NOMO-1 treated with DMSO at 0.1 percent for 48 hours (cell line): ENCODE measurements at regions not wholly inside any gene's neighbourhood (a gene's known extent, or its start where the extent isn't known, plus 50 kb on each side); places are given as distances from the start of the nearest gene placed in this dataset.

Experiments used
- DNase-seq: peaks from one replicate; lab custom pipeline; 2025; ENCODE audit not compliant: unreplicated experiment; lab: John Stamatoyannopoulos, UW

DNA sequence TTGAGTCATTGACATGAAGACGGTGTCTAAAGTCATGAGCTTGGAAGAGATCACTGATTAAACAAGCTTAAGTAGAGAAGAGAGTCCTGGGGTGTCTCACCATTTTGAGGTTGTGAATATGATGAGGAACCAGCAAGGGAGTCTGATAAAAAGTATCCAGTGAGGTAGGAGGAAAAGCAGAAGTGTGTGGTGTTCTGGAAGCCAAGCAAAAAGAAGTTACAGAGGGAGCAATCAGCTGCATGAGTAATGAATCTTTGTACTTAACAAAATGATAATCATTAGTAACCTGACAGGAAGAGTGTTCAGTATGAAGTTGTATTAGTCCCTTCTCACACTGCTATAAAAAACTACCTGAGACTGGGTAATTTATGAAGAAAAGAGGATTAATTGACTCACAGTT, 131.3 kb downstream of the C11orf87 start:
- DNase-seq, result peak; percentile 25

DNA sequence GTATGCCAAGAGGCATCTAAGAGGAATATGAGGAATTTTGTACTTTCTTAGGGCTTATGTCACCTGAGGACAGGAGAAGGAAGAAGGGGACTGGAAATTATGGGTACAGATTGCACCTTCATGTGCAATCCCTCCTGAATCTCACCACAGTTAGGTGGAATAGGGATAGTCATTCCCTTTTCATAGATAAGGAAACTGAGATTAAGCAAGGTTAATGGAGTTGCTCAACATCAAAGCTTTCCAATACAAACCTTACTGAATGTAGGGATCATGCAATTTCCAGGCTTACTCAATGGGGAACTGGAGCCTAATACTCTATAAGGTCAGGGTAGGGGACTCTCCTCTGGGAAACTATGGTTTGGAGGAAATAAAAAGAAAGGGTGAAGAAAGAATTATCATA, 133.0 kb downstream of the C11orf87 start:
- DNase-seq, result no peak

DNA sequence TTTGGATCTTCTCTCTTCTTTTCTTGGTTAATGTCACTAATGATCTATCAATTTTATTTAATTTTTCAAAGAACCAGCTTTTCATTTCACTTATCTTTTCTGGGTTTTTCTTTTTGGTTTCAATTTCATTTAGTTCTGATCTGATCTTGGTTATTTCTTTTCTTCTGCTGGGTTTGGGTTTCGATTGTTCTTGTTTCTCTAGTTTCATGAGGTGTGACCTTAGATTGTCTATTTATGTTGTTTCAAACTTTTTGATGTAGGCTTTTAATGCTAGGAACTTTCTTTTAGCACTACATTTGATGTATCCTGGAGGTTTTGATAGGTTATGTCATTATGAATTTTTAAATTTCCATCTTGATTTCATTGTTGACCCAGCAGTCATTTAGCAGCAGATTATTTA, 142.3 kb downstream of the C11orf87 start:
- no peak for DNase-seq

DNA sequence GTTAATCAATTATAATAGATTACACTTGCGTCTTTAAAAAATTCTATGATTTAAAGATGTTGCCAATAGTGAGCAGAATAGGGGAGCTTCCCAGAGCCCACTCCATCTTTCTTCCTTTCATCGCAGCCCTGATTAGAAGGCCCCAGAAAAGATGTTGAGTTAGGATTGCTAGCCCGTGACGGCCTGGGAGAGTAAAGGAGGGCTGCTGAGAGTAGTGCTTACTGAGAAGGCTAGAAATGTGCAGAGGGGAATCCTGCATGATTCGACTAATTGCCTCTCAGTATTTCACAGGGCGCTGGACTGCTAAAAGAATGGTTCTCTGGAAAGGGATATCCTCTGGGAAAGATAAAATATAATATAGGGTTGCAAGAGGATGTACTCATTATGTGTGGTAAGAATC, 160.5 kb downstream of the C11orf87 start:
- no peak for DNase-seq

DNA sequence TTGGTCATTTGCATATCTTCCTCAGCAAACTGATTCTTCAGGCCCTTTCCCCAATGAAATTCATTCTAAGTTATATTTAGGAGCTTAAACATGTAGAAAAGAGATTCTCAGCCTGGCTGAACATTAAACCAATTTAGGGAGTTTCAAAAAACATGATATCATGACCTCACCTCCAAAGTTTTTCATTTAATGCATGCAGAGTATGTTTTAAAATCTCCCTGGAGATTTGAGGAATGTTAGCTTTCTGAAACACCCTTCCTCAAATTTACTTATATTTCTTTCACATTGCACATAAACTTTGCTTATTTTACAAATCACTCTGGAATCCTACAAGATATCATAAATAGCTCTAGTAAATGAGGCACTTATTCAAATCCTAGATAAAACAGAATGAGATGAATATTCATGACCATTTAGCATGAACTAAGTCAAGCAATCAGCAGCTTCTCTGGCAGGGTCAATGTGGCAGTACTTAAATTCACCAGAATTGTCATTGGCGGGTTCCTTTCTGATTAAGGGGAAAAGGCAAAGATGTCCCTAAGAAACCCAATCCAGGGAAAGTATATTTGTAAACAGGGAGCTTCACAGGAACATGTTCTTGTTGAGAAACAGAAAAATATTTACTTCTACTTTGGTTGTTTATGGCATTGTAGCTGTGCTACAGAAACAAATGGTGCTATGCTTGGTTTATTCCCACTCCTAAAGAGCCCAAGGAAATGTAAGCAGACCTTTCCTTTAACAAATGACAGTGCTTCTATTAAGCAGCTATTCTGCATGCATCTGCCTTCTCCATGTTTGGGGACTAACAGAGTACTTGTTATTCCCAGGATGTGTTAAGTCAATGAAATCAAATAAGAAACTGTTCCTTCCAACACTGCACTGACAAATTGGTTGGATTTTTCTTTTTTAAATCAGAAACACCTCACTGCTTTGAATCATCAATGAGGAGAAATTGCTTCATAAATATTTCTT, 162.3 kb downstream of the C11orf87 start:
- no peak for DNase-seq

DNA sequence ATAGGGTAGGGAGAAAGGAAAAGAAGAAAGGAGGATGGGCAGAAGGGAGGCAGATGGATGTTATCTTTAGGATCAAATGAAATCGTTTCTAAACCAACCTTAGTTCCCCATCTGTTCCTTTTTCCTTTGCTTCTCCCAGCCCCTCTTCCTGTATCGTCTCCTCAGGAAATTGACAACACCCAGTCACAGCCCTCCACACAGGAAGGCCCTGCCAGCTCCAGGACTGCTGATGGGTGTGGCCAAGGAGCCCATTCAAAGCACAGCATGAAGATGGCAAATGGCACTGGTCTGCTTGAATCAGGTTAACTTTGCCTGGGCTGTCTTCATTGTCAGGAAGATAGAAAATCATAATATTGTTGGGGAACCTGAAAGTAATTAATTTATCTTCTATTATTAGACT, 164.8 kb downstream of the C11orf87 start:
- DNase-seq, result no peak

DNA sequence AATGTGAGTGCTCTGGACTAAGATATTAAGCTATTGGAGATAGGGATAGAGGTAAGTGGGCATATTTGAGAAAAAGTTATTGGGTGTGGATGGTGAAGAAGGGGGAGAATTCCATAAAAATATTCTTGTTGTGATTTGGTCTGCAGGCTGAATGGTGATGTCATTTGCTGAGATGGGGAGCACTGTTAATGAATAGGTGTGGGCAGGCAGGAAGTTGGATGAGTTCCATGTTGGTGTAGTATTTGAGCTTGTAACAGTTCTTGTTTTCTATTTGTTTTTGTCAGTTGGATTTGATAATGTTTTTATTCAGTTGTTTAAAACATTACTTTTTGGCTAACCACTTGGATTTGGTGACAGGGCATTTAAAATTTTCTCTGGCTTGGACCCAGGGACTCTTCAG, 168.8 kb downstream of the C11orf87 start:
- DNase-seq, result no peak

DNA sequence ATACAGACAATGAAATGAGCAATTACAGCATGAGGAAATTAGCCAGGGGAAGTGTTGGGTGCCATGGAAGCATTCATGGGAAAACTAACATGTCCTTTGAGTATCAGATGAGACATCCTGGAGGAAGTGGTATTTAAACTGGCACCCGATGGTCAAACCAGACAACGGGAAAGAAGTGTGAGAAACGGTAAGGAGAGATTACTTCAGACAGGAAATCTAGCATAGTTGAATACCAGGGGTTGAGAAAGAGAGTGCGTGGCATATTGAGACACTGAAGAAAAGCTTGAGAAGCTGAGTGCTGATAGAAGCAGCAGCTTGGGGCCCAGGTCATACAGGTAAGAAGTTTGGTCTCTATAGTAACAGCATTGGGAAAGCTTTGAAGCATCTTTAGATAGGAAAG, 175.3 kb downstream of the C11orf87 start:
- DNase-seq, result no peak

GRCh38 chr11:109604481-109605400, 182.8 kb downstream of the C11orf87 start:
- DNase-seq, result no peak

DNA sequence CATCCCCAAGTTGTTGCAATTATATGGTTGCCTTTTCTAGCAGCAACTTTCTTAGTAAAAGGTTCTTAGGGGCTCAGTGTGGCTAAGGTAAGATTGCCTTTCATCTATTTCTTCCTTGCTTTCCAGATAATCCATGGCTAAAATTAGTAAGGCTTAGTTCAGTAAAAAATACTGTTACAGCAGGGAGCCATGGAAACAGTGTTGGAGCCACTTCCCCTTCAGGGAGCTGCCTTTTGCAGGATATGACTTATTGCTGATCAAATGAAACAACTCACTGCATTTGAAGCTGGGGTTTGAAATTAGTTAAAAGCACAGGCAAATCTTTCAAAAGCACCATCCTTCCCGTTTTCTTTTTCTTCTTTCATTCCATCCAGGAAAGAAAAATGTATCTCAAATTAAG, 184.3 kb downstream of the C11orf87 start:
- no peak for DNase-seq

- no peak for DNase-seq
Observed at GRCh38 chr11:109609454-109610185, 187.6 kb downstream of the C11orf87 start.

GRCh38 chr11:109612496-109612895, 190.5 kb downstream of the C11orf87 start:
- no peak for DNase-seq

GRCh38 chr11:109619498-109619897, 197.5 kb downstream of the C11orf87 start:
- DNase-seq, result no peak

- DNase-seq, result no peak
Observed at GRCh38 chr11:109629734-109630133, 207.7 kb downstream of the C11orf87 start.

- no peak for DNase-seq
Observed at GRCh38 chr11:109641549-109641948, 219.6 kb downstream of the C11orf87 start.

DNA sequence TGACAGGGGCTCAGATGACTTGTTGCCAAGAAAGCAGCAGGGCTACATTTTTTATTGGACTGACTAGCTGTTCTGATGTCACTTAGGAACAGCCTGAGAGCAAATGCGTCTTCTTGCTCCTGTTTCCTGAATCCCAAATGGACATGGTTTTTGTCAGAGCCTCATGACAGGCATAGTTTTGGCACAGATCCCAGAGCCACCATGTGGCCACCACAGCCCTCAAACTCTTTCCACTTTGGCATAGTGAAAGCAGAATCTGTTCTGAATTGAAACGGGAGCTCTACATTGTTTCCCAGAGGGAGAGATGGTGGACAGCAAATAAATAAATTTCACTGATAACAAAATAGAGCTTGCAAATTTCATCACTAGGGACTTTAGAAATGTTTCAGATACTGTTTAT, 222.2 kb downstream of the C11orf87 start:
- no peak for DNase-seq

- no peak for DNase-seq
Observed at GRCh38 chr11:109648804-109649203, 226.8 kb downstream of the C11orf87 start.

DNA sequence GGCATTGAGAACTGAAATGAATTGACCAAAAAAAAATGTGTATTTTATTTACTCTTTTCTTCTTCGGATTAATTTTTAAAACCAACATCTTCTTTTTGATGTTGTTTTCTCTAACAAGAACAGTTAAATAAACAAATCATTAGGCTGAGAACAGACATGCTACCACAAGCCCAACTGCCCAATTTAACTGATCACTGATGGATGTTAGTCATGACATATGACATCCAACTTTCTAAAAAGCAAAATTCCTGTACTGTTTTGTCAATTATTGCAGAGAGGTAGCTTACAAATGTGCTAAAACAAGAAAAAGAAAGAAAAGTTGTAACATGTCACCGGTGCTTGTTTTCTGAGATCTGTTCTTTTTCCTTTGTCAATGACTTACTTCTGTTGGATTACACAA, 232.1 kb downstream of the C11orf87 start:
- DNase-seq, result no peak

DNA sequence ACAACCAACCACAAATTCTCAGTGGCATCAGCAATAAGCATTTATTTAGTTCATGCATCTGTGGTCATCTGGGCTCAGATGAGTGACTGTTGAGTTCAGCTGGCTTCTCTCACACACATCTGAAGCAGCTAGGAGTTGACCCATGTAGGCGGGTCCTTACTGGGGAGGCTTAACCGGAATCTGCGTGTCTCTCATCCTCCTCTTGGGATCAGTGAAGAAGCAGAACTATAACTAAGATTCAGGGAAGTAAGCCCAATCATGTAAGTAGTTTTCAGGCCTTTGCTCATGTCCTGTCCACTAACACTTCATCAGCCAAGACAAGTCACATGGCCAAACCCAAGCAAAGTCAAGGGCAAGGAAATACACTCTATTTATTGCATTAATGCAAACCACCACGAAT, 236.2 kb downstream of the C11orf87 start:
- no peak for DNase-seq

GRCh38 chr11:109667719-109668118, 245.7 kb downstream of the C11orf87 start:
- no peak for DNase-seq

DNA sequence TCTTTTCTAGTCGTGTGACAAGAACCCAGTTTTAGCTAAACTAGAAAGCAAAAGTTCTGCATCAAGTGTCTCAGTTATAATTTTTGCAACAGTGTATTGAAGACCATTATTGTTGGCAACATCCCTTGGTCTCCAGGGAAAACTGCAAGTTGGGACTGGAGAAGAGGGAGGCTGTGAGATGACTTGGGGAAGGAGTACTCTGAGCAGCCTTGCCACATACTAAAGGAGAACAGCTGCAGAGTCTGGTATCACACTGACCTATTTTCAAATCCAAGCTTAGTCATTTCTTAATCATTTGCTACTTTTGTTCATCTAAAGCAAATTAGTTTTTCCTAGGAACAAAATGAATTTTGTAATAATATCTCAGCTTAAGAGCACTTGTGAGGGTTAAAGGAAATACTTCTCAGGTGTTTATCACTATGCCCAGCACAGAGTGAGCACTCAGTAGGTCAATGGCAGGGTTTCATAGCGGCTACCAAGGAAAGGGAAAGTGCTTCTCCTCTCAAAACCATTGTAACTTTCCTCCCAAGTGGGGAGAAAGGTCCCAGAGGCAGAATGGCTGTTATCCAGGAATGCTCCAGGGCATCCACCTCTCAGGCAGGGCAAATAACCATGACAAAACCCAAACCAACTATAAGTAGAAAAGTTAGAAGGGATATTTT, 247.1 kb downstream of the C11orf87 start:
- DNase-seq, result no peak
